H1 (cell line): ENCODE measurements at regions not wholly inside any gene's neighbourhood (a gene's known extent, or its start where the extent isn't known, plus 50 kb on each side); places are given as distances from the start of the nearest gene placed in this dataset.
A peak's percentile ranks its signal among the peaks of the same experiment; 100 is the strongest.

Experiments used
- CTCF ChIA-PET: fragments of 300-600 bp; sonication (Branson Sonifier 250); formaldehyde crosslinking; loops from one replicate; lab custom pipeline; 2021; ENCODE audit not compliant: partially characterized antibody; lab: Charles Lee
- POLR2A ChIA-PET: fragments of 300-600 bp; sonication (Branson Sonifier 250); formaldehyde crosslinking; loops from one replicate; lab custom pipeline; 2021; ENCODE audit warnings: inconsistent platforms; ENCODE audit not compliant: partially characterized antibody; lab: Charles Lee
- DNase-seq, 2 experiments: peaks; one replicate each; pipeline versions ENCODE4 v3.0.0 to v3.0.0-alpha.2; 2010 to 2022; ENCODE audit warnings: low spot score in 2 of 2, low read depth in 1 of 2, mixed read lengths in 1 of 2
- FAIRE-seq: peaks from 2 replicates; lab custom pipeline; 2011; peaks lifted over from hg19 to GRCh38; lab: Jason Lieb, UNC
- H2AFZ ChIP-seq: 2 replicates; pipeline ENCODE4 v1.8.1; 2012; ENCODE audit warnings: low read length, inconsistent platforms
- H2AK5ac ChIP-seq: 2 replicates; pipeline ENCODE4 v1.6.1; 2013; ENCODE audit warnings: low read depth, low read length
- H2BK120ac ChIP-seq: replicated peaks from 2 replicates; pipeline ENCODE3; 2013; ENCODE audit warnings: low read depth, low read length, inconsistent platforms
- H2BK12ac ChIP-seq: 2 replicates; pipeline ENCODE4 v1.6.1; 2013; ENCODE audit warnings: low read depth, low read length
- H2BK15ac ChIP-seq: 2 replicates; pipeline ENCODE4 v1.6.1; 2013; ENCODE audit warnings: low read length
- H2BK20ac ChIP-seq: 2 replicates; pipeline ENCODE4 v1.6.1; 2013; ENCODE audit warnings: low read length
- H2BK5ac ChIP-seq: 2 replicates; pipeline ENCODE4 v1.6.1; 2013; ENCODE audit warnings: low read depth, low read length
- H3K14ac ChIP-seq: 2 replicates; pipeline ENCODE4 v1.6.1; 2013; ENCODE audit warnings: inconsistent platforms; ENCODE audit not compliant: insufficient read length
- H3K18ac ChIP-seq: 2 replicates; pipeline ENCODE4 v1.6.1; 2013; ENCODE audit warnings: low read length; ENCODE audit errors: extremely low read depth
- H3K23ac ChIP-seq: 2 replicates; pipeline ENCODE4 v1.6.1; 2013; ENCODE audit warnings: inconsistent platforms; ENCODE audit not compliant: insufficient read length
- H3K23me2 ChIP-seq: 2 replicates; pipeline ENCODE4 v1.6.1; 2013; ENCODE audit warnings: low read depth, low read length
- H3K27ac ChIP-seq: 2 replicates; pipeline ENCODE4 v1.6.1; 2011; ENCODE audit warnings: low read depth, low read length, inconsistent platforms
- H3K27me3 ChIP-seq, 4 experiments: replicated peaks in 1 of 4; 1 replicate in 1 of 4; 2 replicates in 3 of 4; pipeline versions ENCODE4 v1.6.1 to v1.8.1; 2011 to 2013; ENCODE audit warnings: low read length in 3 of 4, mild to moderate bottlenecking in 3 of 4, inconsistent platforms in 2 of 4, mixed read lengths in 2 of 4, moderate library complexity in 1 of 4; ENCODE audit not compliant: control insufficient read depth in 3 of 4, insufficient read depth in 3 of 4; ENCODE audit errors: extremely low read depth in 1 of 4
- H3K36me3 ChIP-seq, 4 experiments: 2 replicates each; pipeline versions ENCODE4 v1.6.1 to v1.8.1; 2011 to 2013; ENCODE audit warnings: mild to moderate bottlenecking in 4 of 4, low read length in 3 of 4, moderate library complexity in 2 of 4, control low read depth in 1 of 4, inconsistent platforms in 1 of 4; ENCODE audit not compliant: insufficient read depth in 4 of 4, control insufficient read depth in 2 of 4
- H3K4ac ChIP-seq: replicated peaks from 2 replicates; pipeline ENCODE3; 2013; ENCODE audit warnings: low read length, low read depth, mixed read lengths, inconsistent platforms; ENCODE audit not compliant: insufficient read length
- H3K4me1 ChIP-seq, 4 experiments: replicated peaks in 1 of 4; 1 replicate in 1 of 4; 2 replicates in 3 of 4; pipeline versions ENCODE4 v1.6.1 to v1.8.1; 2011 to 2013; ENCODE audit warnings: low read length in 3 of 4, inconsistent platforms in 2 of 4, mixed read lengths in 1 of 4; ENCODE audit not compliant: insufficient read depth in 4 of 4, control insufficient read depth in 3 of 4
- H3K4me2 ChIP-seq, 2 experiments: 2 replicates each; pipeline versions ENCODE4 v1.6.1 to v1.8.1; 2011 to 2013; ENCODE audit warnings: low read depth in 2 of 2, low read length in 2 of 2, control low read depth in 1 of 2, inconsistent platforms in 1 of 2, mild to moderate bottlenecking in 1 of 2; ENCODE audit not compliant: insufficient read depth in 1 of 2
- H3K4me3 ChIP-seq, 4 experiments: fragments of 200-600, 300-600 bp in 1 of 4; sonication (generic), shearing (Covaris generic), sonication (Bioruptor Twin) in 1 of 4; 2 replicates each; pipeline versions ENCODE4 v1.5.1 to v1.8.1; 2011 to 2016; ENCODE audit warnings: low read length in 4 of 4, low read depth in 3 of 4, control low read depth in 2 of 4, inconsistent platforms in 2 of 4, mild to moderate bottlenecking in 2 of 4, mixed read lengths in 1 of 4, moderate library complexity in 1 of 4; ENCODE audit not compliant: insufficient read depth in 2 of 4; ENCODE audit errors: extremely low read depth in 1 of 4
- H3K56ac ChIP-seq: replicated peaks from 2 replicates; pipeline ENCODE3; 2013; ENCODE audit warnings: low read depth, mild to moderate bottlenecking, mixed read lengths, low read length, inconsistent platforms; ENCODE audit not compliant: insufficient read length
- H3K79me1 ChIP-seq: 2 replicates; pipeline ENCODE4 v1.6.1; 2013; ENCODE audit warnings: low read depth, low read length, control low read depth
- H3K79me2 ChIP-seq, 2 experiments: 2 replicates each; pipeline versions ENCODE4 v1.6.1 to v1.8.1; 2012 to 2013; ENCODE audit warnings: low read length in 2 of 2, mild to moderate bottlenecking in 2 of 2, inconsistent platforms in 1 of 2; ENCODE audit not compliant: insufficient read depth in 2 of 2, control insufficient read depth in 1 of 2
- H3K9ac ChIP-seq, 4 experiments: replicated peaks in 1 of 4; 1 replicate in 1 of 4; 2 replicates in 3 of 4; pipeline versions ENCODE4 v1.6.1 to v1.8.1; 2011 to 2013; ENCODE audit warnings: low read depth in 3 of 4, low read length in 3 of 4, control low read depth in 2 of 4, mild to moderate bottlenecking in 2 of 4, moderate library complexity in 2 of 4, inconsistent platforms in 1 of 4; ENCODE audit errors: extremely low read depth in 1 of 4
- H3K9me3 ChIP-seq, 2 experiments: 2 replicates each; pipeline versions ENCODE4 v1.6.1 to v1.8.1; 2012 to 2013; ENCODE audit warnings: mild to moderate bottlenecking in 2 of 2, moderate library complexity in 2 of 2, control low read depth in 1 of 2, inconsistent platforms in 1 of 2, low read depth in 1 of 2, low read length in 1 of 2, mixed read lengths in 1 of 2; ENCODE audit not compliant: insufficient read depth in 2 of 2
- H4K20me1 ChIP-seq, 2 experiments: replicated peaks in 1 of 2; 2 replicates each; pipeline versions ENCODE3 to v1.8.1; 2011 to 2013; ENCODE audit warnings: inconsistent platforms in 2 of 2, low read length in 2 of 2, mild to moderate bottlenecking in 1 of 2; ENCODE audit not compliant: insufficient read depth in 2 of 2, control insufficient read depth in 1 of 2
- H4K5ac ChIP-seq: 2 replicates; pipeline ENCODE4 v1.6.1; 2013; ENCODE audit warnings: low read length, low read depth, mixed read lengths, inconsistent platforms; ENCODE audit not compliant: insufficient read length
- H4K8ac ChIP-seq: 2 replicates; pipeline ENCODE4 v1.8.0; 2013; ENCODE audit warnings: mild to moderate bottlenecking, moderate library complexity, low read length, inconsistent platforms; ENCODE audit not compliant: insufficient read depth; ENCODE audit errors: extremely low read depth
- H4K91ac ChIP-seq: replicated peaks from 2 replicates; pipeline ENCODE3; 2013; ENCODE audit warnings: low read length, mixed read lengths, inconsistent platforms; ENCODE audit not compliant: insufficient read length
- TAF1 ChIP-seq: IDR thresholded peaks from 2 replicates; pipeline ENCODE4 v1.6.1; 2011; ENCODE audit warnings: mild to moderate bottlenecking, low read depth, low read length
- TEAD4 ChIP-seq: IDR thresholded peaks from 2 replicates; pipeline ENCODE4 v1.6.1; 2012; ENCODE audit warnings: low read depth, low read length, inconsistent platforms, mixed read lengths
- WGBS, 2 experiments: shearing (Covaris generic) in 1 of 2; methylation state at CpG; one replicate each; pipeline versions ENCODE4 v1.1.6 to v1.1.7; 2013 to 2015; ENCODE audit warnings: low lambda C conversion rate in 2 of 2, mixed read lengths in 2 of 2, inconsistent platforms in 1 of 2, low coverage in 1 of 2, missing lambda C conversion rate in 1 of 2; ENCODE audit not compliant: insufficient replicate concordance in 2 of 2, insufficient coverage in 1 of 2, insufficient read length in 1 of 2; ENCODE audit errors: extremely low coverage in 1 of 2, missing lambda C conversion rate in 1 of 2; 5-methylcytosine and 5-hydroxymethylcytosine counted together

DNA sequence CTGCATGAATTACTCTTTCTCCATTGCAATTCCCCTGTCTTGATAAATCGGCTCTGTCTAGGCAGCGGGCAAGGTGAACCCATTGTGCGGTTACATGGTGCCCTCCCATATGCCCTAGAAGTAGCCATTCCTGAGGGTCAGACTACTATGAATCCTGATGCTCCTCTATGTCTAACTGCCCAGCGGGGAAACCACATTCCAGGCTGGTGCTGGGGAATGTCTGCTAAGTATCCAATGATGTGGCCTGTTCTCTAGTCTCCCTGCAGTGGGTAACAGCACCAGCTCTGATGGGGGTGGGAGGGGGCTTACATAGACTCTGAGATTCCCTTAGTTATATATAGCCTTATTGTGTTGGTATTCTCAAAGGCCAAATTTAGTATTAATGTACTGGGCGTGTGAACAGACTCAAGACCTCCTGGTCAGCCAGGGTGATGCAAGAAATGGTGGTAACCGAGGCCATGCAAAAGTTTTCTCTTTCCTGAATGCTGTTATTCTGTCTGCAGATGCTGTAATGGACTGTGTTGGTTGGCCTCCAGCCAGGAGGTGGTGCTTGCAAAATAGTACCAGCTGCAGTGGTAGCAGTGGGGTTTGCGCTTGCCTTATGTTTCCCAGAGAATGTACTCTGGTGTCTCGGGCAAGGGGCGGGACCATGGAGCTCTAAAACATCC, 564.8 kb upstream of the SLITRK1 start:
- Histone ChIP-seq H3K4me1 (no peaks in the 10 kb centered on the region), H2BK120ac (no peak overlapping the region), H3K4ac (no peak overlapping the region), H3K27ac (no peak overlapping the region), H2BK15ac (no peak overlapping the region), H2AFZ (no peak overlapping the region), H2BK20ac (no peak overlapping the region), H2BK12ac (no peak overlapping the region), H4K20me1 (no peaks in the 10 kb centered on the region), H3K27me3 (no peaks in the 10 kb centered on the region), H3K36me3 (no peaks in the 10 kb centered on the region), H2BK5ac (no peak overlapping the region), H4K5ac (no peak overlapping the region), H3K4me3 (no peak overlapping the region), H4K8ac (no peak overlapping the region), H3K4me2 (no peak overlapping the region), H3K14ac (no peak overlapping the region)
- peak in 1 of 2 experiments; percentile 38 for DNase-seq
- CTCF ChIA-PET, result interaction anchor here (0.7 to 2.1 kb wide), 2 partner anchors 8 to 9 kb away, joined by 3 to 7 read pairs; no protein-coding TSS in a partner anchor
- WGBS, 2 experiments, result 95% methylated on average over 9 of the region's 9 CpGs; no CpG with 5 or more reads in 1 of the 2 experiments
- POLR2A ChIA-PET, result no interaction called here
- TF ChIP-seq TEAD4, result peak; percentile 77
- no peak for TF ChIP-seq TAF1
- TF ChIP-seq, all 59 proteins: peak for 1
- Histone ChIP-seq H3K23me2 (no peaks in the 10 kb centered on the region), H2AK5ac (no peak overlapping the region), H3K9ac (no peak overlapping the region), H3K9me3 (no peaks in the 10 kb centered on the region), H3K79me1 (no peaks in the 10 kb centered on the region), H4K91ac (no peak overlapping the region), H3K18ac (no peak overlapping the region), H3K23ac (no peak overlapping the region), H3K56ac (no peak overlapping the region), H3K79me2 (no peaks in the 10 kb centered on the region)
- no peak for FAIRE-seq
